H1 (cell line): ENCODE measurements at regions not wholly inside any gene's neighbourhood (a gene's known extent, or its start where the extent isn't known, plus 50 kb on each side); places are given as distances from the start of the nearest gene placed in this dataset.

Source experiments
- GTF2F1 ChIP-seq: IDR thresholded peaks from 2 replicates; pipeline ENCODE4 v1.6.1; 2012; ENCODE audit warnings: low read depth, low read length, improper control_type of control experiment, borderline replicate concordance
- HDAC6 ChIP-seq: IDR thresholded peaks from one replicate; pipeline ENCODE4 v1.7.1; 2012; ENCODE audit warnings: low read depth, mild to moderate bottlenecking, inconsistent platforms, low read length, moderate library complexity
- POLR2AphosphoS5 ChIP-seq: IDR thresholded peaks from 2 replicates; pipeline ENCODE4 v1.6.1; 2011; ENCODE audit warnings: low read depth, low read length
- TF ChIP-seq, protein P1 (sequence below): fragments of 300-600 bp; sonication (generic); IDR thresholded peaks from 2 replicates; pipeline ENCODE4 v1.7.1; 2012; ENCODE audit warnings: low read length, moderate library complexity, mild to moderate bottlenecking, inconsistent platforms; ENCODE audit not compliant: insufficient replicate concordance
- TF ChIP-seq, protein P2 (sequence below): IDR thresholded peaks from 2 replicates; pipeline ENCODE4 v1.6.1; 2012; ENCODE audit warnings: inconsistent platforms

GRCh38 chr5:3854188-3854821, 258.7 kb downstream of the IRX1 start (continued):
- TF ChIP-seq, protein P1, sequence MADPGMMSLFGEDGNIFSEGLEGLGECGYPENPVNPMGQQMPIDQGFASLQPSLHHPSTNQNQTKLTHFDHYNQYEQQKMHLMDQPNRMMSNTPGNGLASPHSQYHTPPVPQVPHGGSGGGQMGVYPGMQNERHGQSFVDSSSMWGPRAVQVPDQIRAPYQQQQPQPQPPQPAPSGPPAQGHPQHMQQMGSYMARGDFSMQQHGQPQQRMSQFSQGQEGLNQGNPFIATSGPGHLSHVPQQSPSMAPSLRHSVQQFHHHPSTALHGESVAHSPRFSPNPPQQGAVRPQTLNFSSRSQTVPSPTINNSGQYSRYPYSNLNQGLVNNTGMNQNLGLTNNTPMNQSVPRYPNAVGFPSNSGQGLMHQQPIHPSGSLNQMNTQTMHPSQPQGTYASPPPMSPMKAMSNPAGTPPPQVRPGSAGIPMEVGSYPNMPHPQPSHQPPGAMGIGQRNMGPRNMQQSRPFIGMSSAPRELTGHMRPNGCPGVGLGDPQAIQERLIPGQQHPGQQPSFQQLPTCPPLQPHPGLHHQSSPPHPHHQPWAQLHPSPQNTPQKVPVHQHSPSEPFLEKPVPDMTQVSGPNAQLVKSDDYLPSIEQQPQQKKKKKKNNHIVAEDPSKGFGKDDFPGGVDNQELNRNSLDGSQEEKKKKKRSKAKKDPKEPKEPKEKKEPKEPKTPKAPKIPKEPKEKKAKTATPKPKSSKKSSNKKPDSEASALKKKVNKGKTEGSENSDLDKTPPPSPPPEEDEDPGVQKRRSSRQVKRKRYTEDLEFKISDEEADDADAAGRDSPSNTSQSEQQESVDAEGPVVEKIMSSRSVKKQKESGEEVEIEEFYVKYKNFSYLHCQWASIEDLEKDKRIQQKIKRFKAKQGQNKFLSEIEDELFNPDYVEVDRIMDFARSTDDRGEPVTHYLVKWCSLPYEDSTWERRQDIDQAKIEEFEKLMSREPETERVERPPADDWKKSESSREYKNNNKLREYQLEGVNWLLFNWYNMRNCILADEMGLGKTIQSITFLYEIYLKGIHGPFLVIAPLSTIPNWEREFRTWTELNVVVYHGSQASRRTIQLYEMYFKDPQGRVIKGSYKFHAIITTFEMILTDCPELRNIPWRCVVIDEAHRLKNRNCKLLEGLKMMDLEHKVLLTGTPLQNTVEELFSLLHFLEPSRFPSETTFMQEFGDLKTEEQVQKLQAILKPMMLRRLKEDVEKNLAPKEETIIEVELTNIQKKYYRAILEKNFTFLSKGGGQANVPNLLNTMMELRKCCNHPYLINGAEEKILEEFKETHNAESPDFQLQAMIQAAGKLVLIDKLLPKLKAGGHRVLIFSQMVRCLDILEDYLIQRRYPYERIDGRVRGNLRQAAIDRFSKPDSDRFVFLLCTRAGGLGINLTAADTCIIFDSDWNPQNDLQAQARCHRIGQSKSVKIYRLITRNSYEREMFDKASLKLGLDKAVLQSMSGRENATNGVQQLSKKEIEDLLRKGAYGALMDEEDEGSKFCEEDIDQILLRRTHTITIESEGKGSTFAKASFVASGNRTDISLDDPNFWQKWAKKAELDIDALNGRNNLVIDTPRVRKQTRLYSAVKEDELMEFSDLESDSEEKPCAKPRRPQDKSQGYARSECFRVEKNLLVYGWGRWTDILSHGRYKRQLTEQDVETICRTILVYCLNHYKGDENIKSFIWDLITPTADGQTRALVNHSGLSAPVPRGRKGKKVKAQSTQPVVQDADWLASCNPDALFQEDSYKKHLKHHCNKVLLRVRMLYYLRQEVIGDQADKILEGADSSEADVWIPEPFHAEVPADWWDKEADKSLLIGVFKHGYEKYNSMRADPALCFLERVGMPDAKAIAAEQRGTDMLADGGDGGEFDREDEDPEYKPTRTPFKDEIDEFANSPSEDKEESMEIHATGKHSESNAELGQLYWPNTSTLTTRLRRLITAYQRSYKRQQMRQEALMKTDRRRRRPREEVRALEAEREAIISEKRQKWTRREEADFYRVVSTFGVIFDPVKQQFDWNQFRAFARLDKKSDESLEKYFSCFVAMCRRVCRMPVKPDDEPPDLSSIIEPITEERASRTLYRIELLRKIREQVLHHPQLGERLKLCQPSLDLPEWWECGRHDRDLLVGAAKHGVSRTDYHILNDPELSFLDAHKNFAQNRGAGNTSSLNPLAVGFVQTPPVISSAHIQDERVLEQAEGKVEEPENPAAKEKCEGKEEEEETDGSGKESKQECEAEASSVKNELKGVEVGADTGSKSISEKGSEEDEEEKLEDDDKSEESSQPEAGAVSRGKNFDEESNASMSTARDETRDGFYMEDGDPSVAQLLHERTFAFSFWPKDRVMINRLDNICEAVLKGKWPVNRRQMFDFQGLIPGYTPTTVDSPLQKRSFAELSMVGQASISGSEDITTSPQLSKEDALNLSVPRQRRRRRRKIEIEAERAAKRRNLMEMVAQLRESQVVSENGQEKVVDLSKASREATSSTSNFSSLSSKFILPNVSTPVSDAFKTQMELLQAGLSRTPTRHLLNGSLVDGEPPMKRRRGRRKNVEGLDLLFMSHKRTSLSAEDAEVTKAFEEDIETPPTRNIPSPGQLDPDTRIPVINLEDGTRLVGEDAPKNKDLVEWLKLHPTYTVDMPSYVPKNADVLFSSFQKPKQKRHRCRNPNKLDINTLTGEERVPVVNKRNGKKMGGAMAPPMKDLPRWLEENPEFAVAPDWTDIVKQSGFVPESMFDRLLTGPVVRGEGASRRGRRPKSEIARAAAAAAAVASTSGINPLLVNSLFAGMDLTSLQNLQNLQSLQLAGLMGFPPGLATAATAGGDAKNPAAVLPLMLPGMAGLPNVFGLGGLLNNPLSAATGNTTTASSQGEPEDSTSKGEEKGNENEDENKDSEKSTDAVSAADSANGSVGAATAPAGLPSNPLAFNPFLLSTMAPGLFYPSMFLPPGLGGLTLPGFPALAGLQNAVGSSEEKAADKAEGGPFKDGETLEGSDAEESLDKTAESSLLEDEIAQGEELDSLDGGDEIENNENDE = no peak
- TF ChIP-seq HDAC6 = no peak
- TF ChIP-seq, protein P2, sequence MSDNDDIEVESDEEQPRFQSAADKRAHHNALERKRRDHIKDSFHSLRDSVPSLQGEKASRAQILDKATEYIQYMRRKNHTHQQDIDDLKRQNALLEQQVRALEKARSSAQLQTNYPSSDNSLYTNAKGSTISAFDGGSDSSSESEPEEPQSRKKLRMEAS = no peak
- TF ChIP-seq POLR2AphosphoS5 = no peak
- TF ChIP-seq GTF2F1 = no peak
